Left lung (tissue), 4 donors: ENCODE measurements at regions not wholly inside any gene's neighbourhood (a gene's known extent, or its start where the extent isn't known, plus 50 kb on each side); places are given as distances from the start of the nearest gene placed in this dataset.
A peak's percentile ranks its signal among the peaks of the same experiment; 100 is the strongest.

Experiments
- ATAC-seq: fragments of 200-7000 bp; cut with Tn5 transposase; one replicate; pipeline ENCODE4 v1.9.1; 2020; ENCODE audit warnings: moderate library complexity
- DNase-seq, 4 donors: peaks; one replicate each; pipeline ENCODE4 v3.0.0-alpha.2; 2013 to 2020
- H3K27ac ChIP-seq, 2 donors: fragments of 200-600 bp; sonication (generic) in 1 of 2; one replicate each; pipeline versions ENCODE4 v1.5.0 to v1.8.0; 2020 to 2021
- H3K27me3 ChIP-seq, 2 donors: fragments of 200-600 bp; sonication (generic) in 1 of 2; one replicate each; pipeline versions ENCODE4 v1.5.0 to v1.8.0; 2020 to 2021
- H3K36me3 ChIP-seq, 2 donors: fragments of 200-600 bp; sonication (generic) in 1 of 2; one replicate each; pipeline versions ENCODE4 v1.5.0 to v1.8.0; 2020 to 2021
- H3K4me1 ChIP-seq, 2 donors: fragments of 200-600 bp; one replicate each; pipeline ENCODE4 v1.8.0; 2021
- H3K4me3 ChIP-seq, 2 donors: fragments of 200-600 bp; sonication (generic) in 1 of 2; one replicate each; pipeline versions ENCODE4 v1.5.0 to v1.8.0; 2020 to 2021; ENCODE audit warnings: mild to moderate bottlenecking in 1 of 2
- H3K9me3 ChIP-seq, 2 donors: fragments of 200-600 bp; sonication (generic) in 1 of 2; one replicate each; pipeline versions ENCODE4 v1.5.0 to v1.8.0; 2020 to 2021
- CTCF ChIP-seq, 2 donors: fragments of 200-600 bp; sonication (generic) in 1 of 2; IDR thresholded peaks; one replicate each; pipeline versions ENCODE4 v1.5.0 to v1.8.0; 2021; ENCODE audit warnings: antibody characterized with exemption in 2 of 2
- intact Hi-C, 2 donors: fragments of 100-400 bp; cut with DNase I; formaldehyde crosslinking; loops; one replicate each; pipeline versions ENCODE4 v1.11.2 to v1.14.2; 2022
- donor health status: DM: no; HTN: yes; CAD: no.
- donor health status: DM: no; HTN: no; CAD: no.

- Histone ChIP-seq H3K4me1 (no peaks in the 10 kb centered on the region), H3K9me3 (no peaks in the 10 kb centered on the region), H3K36me3 (no peaks in the 10 kb centered on the region), H3K27ac (no peak overlapping the region), H3K4me3 (no peak overlapping the region), H3K27me3 (peaks cover 0 to 9% of the 10 kb centered on the region in 2 donors)
- intact Hi-C loops: no loop called here
- no peak for DNase-seq
- no peak for ATAC-seq
- TF ChIP-seq CTCF (IDR thresholded peaks at IDR 0.05): no peak
Measured at GRCh38 chr2:44840503-44840850, 101.0 kb upstream of the SIX3 start.

- DNase-seq (peak in 1 of 4 donors; percentile 4), ATAC-seq (no peak)
- no peak overlapping the region for H3K4me3 ChIP-seq
- H3K27me3 ChIP-seq: peaks cover 0 to 9% of the 10 kb centered on the region in 2 donors
- no peaks in the 10 kb centered on the region for H3K9me3 ChIP-seq
- H3K27ac ChIP-seq: no peak overlapping the region
- intact Hi-C loops: no loop called here
- TF ChIP-seq CTCF (IDR thresholded peaks at IDR 0.05): no peak
- no peaks in the 10 kb centered on the region for H3K4me1 ChIP-seq
- H3K36me3 ChIP-seq: no peaks in the 10 kb centered on the region
Measured at GRCh38 chr2:44843086-44843485, 98.4 kb upstream of the SIX3 start.

- Histone ChIP-seq H3K27me3 (peaks cover 0 to 9% of the 10 kb centered on the region in 2 donors), H3K36me3 (no peaks in the 10 kb centered on the region), H3K9me3 (no peaks in the 10 kb centered on the region), H3K4me1 (no peaks in the 10 kb centered on the region), H3K27ac (no peak overlapping the region), H3K4me3 (no peak overlapping the region)
- TF ChIP-seq CTCF (IDR thresholded peaks at IDR 0.05): no peak
- intact Hi-C loops: no loop called here
- DNase-seq (peak in 1 of 4 donors; percentile 53), ATAC-seq (no peak)
Measured at GRCh38 chr2:44843641-44844310, 97.7 kb upstream of the SIX3 start.

- no peak overlapping the region for H3K4me3 ChIP-seq
- intact Hi-C loops: no loop called here
- no peak overlapping the region for H3K27ac ChIP-seq
- H3K27me3 ChIP-seq: peaks cover 0 to 18% of the 10 kb centered on the region in 2 donors
- no peak for DNase-seq
- ATAC-seq: no peak
- no peak for TF ChIP-seq CTCF (IDR thresholded peaks at IDR 0.05)
- H3K4me1 ChIP-seq: no peaks in the 10 kb centered on the region
- H3K9me3 ChIP-seq: no peaks in the 10 kb centered on the region
- no peaks in the 10 kb centered on the region for H3K36me3 ChIP-seq
Measured at GRCh38 chr2:44844651-44845270, 96.7 kb upstream of the SIX3 start.

GRCh38 chr2:44848026-44848425 is 93.5 kb upstream of the SIX3 start:
- peaks cover 0 to 33% of the 10 kb centered on the region in 2 donors for H3K27me3 ChIP-seq
- H3K4me1 ChIP-seq: no peaks in the 10 kb centered on the region
- H3K27ac ChIP-seq: no peak overlapping the region
- H3K4me3 ChIP-seq: no peak overlapping the region
- no peaks in the 10 kb centered on the region for H3K36me3 ChIP-seq
- H3K9me3 ChIP-seq: no peaks in the 10 kb centered on the region
- intact Hi-C loops: no loop called here
- TF ChIP-seq CTCF (IDR thresholded peaks at IDR 0.05): no peak
- DNase-seq: no peak
- no peak for ATAC-seq
